CD4-positive, alpha-beta T cell treated with Interferon alpha-2 for 1 hour (primary cell): ENCODE measurements at regions not wholly inside any gene's neighbourhood (a gene's known extent, or its start where the extent isn't known, plus 50 kb on each side); places are given as distances from the start of the nearest gene placed in this dataset.
"Not testable (repeated sequence)": the region's sequence is repeated elsewhere in the genome, so short reads cannot be mapped to it uniquely, and the experiment has no call there.

Source experiments
- DNase-seq, 2 donors: peaks; one replicate each; pipeline ENCODE4 v3.0.0-alpha.2; 2020 to 2022

GRCh38 chr13:57784633-57785032 lies 153.1 kb downstream of the PCDH17 start:
- DNase-seq: no peak

GRCh38 chr13:57787058-57787791 lies 155.7 kb downstream of the PCDH17 start:
- no peak for DNase-seq

DNA sequence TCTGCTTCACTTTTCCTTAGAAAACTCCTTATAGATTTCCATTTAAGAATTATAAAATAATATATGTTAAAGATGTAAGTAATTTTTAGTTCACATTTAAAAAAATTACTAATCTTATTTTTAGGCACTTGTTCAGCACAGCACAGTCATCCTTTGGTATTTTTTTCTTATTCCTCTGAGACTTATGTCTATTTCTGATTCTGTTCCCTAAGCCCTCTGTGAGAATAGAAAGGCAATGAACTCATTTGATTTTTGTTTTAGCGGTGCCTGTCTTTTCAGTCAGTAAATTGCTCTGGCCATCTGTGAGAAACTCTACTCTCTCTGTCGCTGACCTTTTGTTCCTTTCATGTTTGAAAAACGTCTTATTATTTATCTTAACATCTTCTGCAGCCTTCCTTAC lies 168.1 kb downstream of the PCDH17 start:
- no peak for DNase-seq

DNA sequence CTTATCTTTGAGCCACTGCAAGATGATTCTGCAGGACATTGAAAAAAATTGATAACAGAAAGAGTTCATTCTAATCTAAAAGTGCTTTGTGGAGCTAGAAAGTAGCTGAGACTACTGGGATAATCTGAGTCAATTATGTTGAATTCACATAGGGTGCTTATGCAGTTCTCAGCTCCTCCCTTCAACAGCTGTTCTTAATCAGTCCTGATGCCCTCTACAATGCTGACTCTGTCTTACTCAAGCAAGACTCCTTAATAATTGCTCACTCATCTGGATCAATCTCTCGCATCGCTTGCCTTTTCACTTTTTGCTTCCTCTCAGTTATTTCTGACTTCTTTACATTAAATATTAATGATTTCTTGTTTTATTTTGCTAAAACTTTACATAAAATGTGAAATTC lies 182.1 kb downstream of the PCDH17 start:
- DNase-seq: no peak

GRCh38 chr13:57815600-57815999 lies 184.1 kb downstream of the PCDH17 start:
- DNase-seq: no peak

GRCh38 chr13:57820924-57821323 lies 189.4 kb downstream of the PCDH17 start:
- DNase-seq: no peak

GRCh38 chr13:57823704-57824103 lies 192.2 kb downstream of the PCDH17 start:
- no peak for DNase-seq

DNA sequence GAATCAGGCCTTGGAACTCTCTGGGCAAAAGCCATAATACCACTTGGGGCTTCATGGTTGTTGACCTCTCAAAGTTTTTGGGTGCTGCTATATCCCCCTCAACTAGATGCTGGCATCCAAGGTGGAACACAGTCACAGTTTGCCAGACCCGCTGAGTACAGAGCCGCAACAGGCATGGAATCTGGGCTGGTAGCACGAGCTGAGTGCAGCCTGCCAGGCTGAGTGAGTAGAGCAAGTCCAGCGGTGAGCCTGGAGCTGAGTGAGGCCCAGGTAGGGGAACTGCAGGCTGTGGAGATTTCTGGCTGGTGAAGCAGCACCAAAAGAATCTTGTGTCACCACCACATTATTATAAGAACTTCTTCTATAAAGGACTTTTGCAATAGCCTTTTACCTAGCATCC lies 192.6 kb downstream of the PCDH17 start:
- DNase-seq: no peak

GRCh38 chr13:57825066-57825465 lies 193.5 kb downstream of the PCDH17 start:
- DNase-seq: no peak

- no peak for DNase-seq
Observed at GRCh38 chr13:57829496-57829895, 198.0 kb downstream of the PCDH17 start.

- DNase-seq: no peak
Observed at GRCh38 chr13:57832187-57832586, 200.6 kb downstream of the PCDH17 start.

GRCh38 chr13:57837801-57838200 lies 206.3 kb downstream of the PCDH17 start:
- DNase-seq: no peak

DNA sequence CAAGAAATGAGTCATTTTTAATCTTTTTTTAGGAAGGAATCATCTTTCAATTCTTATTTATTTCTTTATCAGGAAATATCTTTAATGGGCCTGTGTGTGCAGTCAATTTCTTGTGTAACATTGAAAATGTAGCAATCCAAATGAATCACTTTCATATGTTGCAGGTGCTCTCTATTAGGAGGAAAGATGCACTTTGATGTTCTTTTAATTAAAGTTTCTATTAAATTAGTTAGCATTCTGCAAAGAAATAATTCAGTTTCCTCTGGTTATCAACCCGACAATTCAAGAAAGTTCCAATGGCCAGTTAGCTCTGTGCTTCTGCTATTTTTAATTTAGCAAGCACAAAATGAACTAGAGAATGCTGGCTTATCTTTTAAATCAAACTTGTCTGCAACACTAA lies 212.0 kb downstream of the PCDH17 start:
- DNase-seq: no peak

- no peak for DNase-seq
Observed at GRCh38 chr13:57846600-57847173, 215.1 kb downstream of the PCDH17 start.

DNA sequence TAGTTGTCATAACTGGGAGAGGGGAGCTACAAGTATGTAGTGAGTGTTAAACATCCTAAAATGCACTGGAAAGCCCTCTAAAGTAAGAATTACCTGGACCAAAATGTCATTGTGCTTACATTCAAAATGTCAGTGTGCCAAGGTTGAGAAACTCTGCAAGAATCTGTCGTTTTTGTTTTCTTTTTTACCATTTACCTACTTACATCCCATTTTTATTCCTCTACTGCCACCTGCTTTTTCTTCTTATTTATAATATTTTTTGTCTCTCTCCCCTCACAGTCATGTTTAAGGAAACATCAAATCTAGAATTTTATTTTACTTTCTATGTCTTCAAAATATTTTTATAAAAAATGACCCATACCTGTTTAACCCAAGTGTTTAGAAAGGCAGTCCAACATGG lies 226.4 kb downstream of the PCDH17 start:
- DNase-seq: no peak

- DNase-seq: no peak
Observed at GRCh38 chr13:57858376-57858775, 226.8 kb downstream of the PCDH17 start.

DNA sequence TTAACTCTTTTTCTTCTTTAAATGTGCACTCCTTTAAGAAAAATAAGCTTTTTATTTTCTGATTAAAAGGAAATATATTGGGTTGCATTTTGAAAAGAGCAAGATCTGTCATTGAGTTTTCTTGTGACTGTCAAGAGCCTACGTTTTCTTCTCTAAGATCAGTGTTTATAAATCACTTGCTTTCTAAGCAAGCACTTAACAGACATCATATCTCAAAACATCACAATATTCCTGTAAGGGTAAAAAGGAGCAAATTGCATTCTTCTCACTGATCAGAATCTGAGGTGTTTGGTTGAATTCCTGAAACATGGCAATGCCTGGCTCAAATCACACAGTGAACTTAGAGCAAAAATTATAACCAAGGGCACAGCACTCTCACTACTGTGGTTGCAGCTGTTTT lies 231.3 kb downstream of the PCDH17 start:
- DNase-seq: no peak

DNA sequence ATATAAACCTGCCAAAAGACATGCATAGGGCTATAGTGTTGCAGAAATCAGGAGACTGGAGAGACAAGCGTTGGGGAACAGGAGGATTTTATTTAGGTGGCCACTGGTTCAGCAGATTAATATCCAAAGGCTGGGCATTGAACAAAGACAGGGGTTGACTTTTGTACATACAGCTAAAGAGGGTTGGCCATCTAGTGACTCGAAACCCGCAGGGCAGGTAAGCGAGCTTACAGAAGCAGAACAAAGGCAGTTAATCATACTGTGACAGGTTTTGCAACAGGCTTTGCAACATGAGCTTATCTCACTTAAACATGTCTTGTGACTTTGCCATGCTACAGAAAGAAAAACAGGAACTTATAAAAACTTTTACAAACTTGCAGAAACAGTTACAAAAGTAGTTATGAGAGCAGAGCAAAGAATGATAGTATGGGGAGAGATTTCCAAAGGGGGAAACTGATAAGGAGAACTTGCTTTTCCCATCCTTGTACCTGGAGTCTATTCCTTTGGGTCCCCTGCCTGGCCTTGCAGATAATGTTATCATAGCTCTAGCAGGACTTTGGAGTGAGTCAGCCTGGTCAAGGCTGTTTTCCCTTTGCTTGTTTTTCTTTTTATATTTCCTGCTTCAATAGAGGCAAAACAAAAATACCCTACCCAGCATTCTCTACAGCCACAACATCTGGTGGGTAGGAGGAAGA lies 234.2 kb downstream of the PCDH17 start:
- no peak for DNase-seq

- DNase-seq: no peak
Observed at GRCh38 chr13:57874530-57874929, 243.0 kb downstream of the PCDH17 start.

DNA sequence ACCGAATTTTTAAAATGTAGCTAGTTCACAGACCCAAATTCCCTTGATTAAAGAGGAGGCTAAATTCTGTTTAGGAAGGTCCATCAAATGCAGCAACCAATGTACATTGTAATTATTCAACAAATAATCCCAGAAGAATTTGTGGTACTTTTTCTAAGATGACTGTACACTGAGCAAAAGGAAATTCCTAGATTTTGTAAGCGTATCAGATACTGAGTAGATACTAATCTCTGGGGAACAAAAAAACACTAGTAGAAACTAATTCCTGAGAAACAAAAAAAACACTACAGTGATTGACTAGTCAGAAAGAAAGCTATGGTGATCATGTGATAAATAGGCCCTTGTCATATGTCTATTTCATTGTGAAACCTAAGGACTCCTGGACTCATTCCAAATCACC lies 246.1 kb downstream of the PCDH17 start:
- DNase-seq: no peak

GRCh38 chr13:57878291-57878690 lies 246.7 kb downstream of the PCDH17 start:
- no peak for DNase-seq

DNA sequence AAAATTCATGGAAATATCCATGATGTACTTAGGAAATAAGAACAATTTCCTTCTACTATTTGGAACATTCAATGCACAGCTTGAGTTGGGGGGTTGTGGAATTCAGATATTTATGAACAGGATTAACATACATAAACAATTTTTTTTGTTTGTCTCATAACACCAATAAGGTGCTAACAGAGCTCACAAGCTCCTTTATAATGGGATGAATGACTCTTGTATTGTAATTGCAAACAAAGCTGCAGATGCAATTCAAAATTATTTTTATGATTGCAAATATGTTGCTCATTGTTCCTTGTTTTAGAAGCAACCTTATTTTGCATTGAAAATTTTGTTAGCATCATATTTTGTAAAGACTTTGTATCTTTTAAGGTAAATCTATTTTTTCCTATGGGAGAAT lies 265.7 kb downstream of the PCDH17 start:
- DNase-seq: no peak

DNA sequence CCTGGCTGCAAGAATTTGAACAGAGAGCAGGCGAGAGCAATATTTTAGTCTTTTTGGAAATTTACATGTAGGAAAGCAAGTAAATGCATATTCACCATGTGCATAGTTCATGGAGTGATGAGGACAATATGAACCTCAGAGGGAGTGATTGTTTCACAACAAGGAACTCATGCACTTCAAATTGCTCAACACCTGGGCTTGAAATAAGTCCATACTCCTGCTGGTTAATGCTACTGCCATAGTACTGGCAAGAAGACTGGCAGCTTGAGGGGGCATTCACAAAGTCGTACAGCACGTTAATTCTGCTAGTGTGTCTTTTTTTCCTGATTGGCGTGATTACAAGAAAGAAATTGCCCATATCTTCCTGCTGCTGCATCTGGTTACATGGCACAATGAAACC lies 267.6 kb downstream of the PCDH17 start:
- no peak for DNase-seq

DNA sequence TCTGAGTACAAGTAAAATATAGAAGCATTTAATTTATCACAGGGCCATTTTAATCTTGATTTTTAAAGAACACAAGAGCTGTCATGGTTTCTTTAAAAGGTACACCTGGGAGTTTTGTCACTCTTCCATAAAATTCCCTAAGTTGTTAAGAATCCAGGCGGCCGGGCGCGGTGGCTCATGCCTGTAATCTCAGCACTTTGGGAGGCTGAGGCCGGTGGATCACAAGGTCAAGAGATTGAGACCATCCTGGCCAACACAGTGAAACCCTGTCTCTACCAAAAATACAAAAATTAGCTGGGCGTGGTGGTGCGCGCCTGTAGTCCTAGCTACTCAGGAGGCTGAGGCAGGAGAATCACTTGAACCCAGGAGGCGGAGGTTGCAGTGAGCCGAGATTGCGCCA lies 278.3 kb downstream of the PCDH17 start:
- not testable (repeated sequence) for DNase-seq
